AG09319 (cell line): ENCODE measurements at regions not wholly inside any gene's neighbourhood (a gene's known extent, or its start where the extent isn't known, plus 50 kb on each side); places are given as distances from the start of the nearest gene placed in this dataset.

Experiments
- DNase-seq: peaks from one replicate; pipeline ENCODE4 v3.0.0-alpha.2; 2010; ENCODE audit warnings: low read depth; ENCODE audit errors: extremely low read depth
- CTCF ChIP-seq: IDR thresholded peaks from 2 replicates; pipeline ENCODE4 v1.5.1; 2011; ENCODE audit warnings: low read depth, mild to moderate bottlenecking, inconsistent platforms, low read length, moderate library complexity

GRCh38 chr10:108086502-108086901 is 922.0 kb upstream of the SORCS1 start:
- no peak for TF ChIP-seq CTCF
- no peak for DNase-seq

- DNase-seq = no peak
- no peak for TF ChIP-seq CTCF
These were observed 918.1 kb upstream of the SORCS1 start for GRCh38 chr10:108082596-108082995.

- DNase-seq = no peak
- no peak for TF ChIP-seq CTCF
These were observed 913.8 kb upstream of the SORCS1 start for GRCh38 chr10:108078263-108078662.

GRCh38 chr10:108072466-108072865 is 908.0 kb upstream of the SORCS1 start:
- DNase-seq = no peak
- TF ChIP-seq CTCF = no peak

- no peak for TF ChIP-seq CTCF
- no peak for DNase-seq
These were observed 906.3 kb upstream of the SORCS1 start for GRCh38 chr10:108070789-108071188.

GRCh38 chr10:108069096-108069495 is 904.6 kb upstream of the SORCS1 start:
- TF ChIP-seq CTCF = no peak
- DNase-seq = no peak

- TF ChIP-seq CTCF = no peak
- no peak for DNase-seq
These were observed 900.3 kb upstream of the SORCS1 start for GRCh38 chr10:108064746-108065260.
